Tibial nerve (tissue), 4 donors: ENCODE measurements at regions not wholly inside any gene's neighbourhood (a gene's known extent, or its start where the extent isn't known, plus 50 kb on each side); places are given as distances from the start of the nearest gene placed in this dataset.
"Not testable (repeated sequence)": the region's sequence is repeated elsewhere in the genome, so short reads cannot be mapped to it uniquely, and the experiment has no call there.

Source experiments
- DNase-seq, 2 donors: peaks; one replicate each; pipeline ENCODE4 v3.0.0-alpha.2; 2019; ENCODE audit warnings: low spot score in 2 of 2
- H3K27ac ChIP-seq, 4 donors: fragments of 200-600 bp; sonication (generic) in 3 of 4; one replicate each; pipeline ENCODE4 v1.5.1; 2017 to 2019; ENCODE audit warnings: mild to moderate bottlenecking in 1 of 4
- H3K27me3 ChIP-seq, 2 donors: fragments of 200-600 bp; sonication (generic) in 1 of 2; one replicate each; pipeline versions ENCODE4 v1.5.1 to v1.6.0; 2017 to 2019
- H3K36me3 ChIP-seq, 3 donors: fragments of 200-600 bp; sonication (generic); one replicate each; pipeline ENCODE4 v1.5.1; 2018 to 2019
- H3K4me1 ChIP-seq, 4 donors: fragments of 200-600 bp; sonication (generic) in 3 of 4; one replicate each; pipeline ENCODE4 v1.5.1; 2017 to 2019
- H3K4me3 ChIP-seq, 4 donors: fragments of 200-600 bp; sonication (generic) in 3 of 4; one replicate each; pipeline ENCODE4 v1.5.1; 2017 to 2019; ENCODE audit warnings: mild to moderate bottlenecking in 1 of 4, moderate library complexity in 1 of 4
- H3K9me3 ChIP-seq, 4 donors: fragments of 200-600 bp; sonication (generic) in 3 of 4; one replicate each; pipeline ENCODE4 v1.5.1; 2017 to 2019
- EP300 ChIP-seq, 2 donors: sonication (generic); formaldehyde crosslinking; IDR thresholded peaks; one replicate each; pipeline ENCODE4 v1.6.1; 2017; ENCODE audit warnings: antibody characterized with exemption in 2 of 2, mild to moderate bottlenecking in 1 of 2
- POLR2A ChIP-seq, 2 donors: fragments of 450-650 bp; IDR thresholded peaks; one replicate each; pipeline ENCODE4 v1.6.1; 2017; ENCODE audit warnings: antibody characterized with exemption in 2 of 2, mild to moderate bottlenecking in 2 of 2, moderate library complexity in 2 of 2
- WGBS, 2 donors: methylation state at CpG; one replicate each; pipeline ENCODE4 v1.1.5; 2018; 5-methylcytosine and 5-hydroxymethylcytosine counted together
- TF ChIP-seq, protein P1 (sequence below), 5 experiments: fragments of 200-600 bp in 3 of 5; fragments of 450-650 bp in 2 of 5; sonication (generic) in 3 of 5; IDR thresholded peaks; one replicate each; pipeline ENCODE4 v1.5.1; 2016 to 2019; ENCODE audit warnings: antibody characterized with exemption in 5 of 5, mild to moderate bottlenecking in 3 of 5, moderate library complexity in 2 of 5

DNA sequence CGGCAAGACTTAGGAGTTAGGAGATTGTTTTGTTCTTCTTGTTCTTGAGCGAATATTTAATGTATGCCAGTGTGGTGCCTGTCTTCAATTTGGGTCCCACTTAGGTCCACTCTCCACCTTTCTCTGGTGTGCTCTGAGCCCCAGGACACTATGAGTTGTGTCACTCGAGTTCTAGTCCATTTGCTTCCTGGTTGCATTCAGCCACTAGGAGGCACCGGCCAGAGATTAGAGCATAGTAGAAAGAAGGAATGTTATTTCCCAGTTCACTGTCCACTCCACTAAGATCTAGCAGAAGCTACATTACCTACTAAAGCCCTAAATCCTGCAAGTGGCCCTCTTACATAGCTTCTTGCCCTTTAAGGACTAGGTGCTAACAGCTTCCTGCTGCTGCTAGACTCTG, 326.9 kb downstream of the NAF1 start:
- no peak overlapping the region for H3K27ac ChIP-seq
- H3K4me1 ChIP-seq, result no peaks in the 10 kb centered on the region
- H3K9me3 ChIP-seq, result no peaks in the 10 kb centered on the region
- WGBS, 2 donors, result 89 to 91% methylated on average over 4 of the region's 4 CpGs
- no peak overlapping the region for H3K4me3 ChIP-seq
- no peak for TF ChIP-seq EP300 (IDR thresholded peaks at IDR 0.05)
- TF ChIP-seq, protein P1, sequence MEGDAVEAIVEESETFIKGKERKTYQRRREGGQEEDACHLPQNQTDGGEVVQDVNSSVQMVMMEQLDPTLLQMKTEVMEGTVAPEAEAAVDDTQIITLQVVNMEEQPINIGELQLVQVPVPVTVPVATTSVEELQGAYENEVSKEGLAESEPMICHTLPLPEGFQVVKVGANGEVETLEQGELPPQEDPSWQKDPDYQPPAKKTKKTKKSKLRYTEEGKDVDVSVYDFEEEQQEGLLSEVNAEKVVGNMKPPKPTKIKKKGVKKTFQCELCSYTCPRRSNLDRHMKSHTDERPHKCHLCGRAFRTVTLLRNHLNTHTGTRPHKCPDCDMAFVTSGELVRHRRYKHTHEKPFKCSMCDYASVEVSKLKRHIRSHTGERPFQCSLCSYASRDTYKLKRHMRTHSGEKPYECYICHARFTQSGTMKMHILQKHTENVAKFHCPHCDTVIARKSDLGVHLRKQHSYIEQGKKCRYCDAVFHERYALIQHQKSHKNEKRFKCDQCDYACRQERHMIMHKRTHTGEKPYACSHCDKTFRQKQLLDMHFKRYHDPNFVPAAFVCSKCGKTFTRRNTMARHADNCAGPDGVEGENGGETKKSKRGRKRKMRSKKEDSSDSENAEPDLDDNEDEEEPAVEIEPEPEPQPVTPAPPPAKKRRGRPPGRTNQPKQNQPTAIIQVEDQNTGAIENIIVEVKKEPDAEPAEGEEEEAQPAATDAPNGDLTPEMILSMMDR (IDR thresholded peaks at IDR 0.05), result no peak
- no peak for TF ChIP-seq POLR2A (IDR thresholded peaks at IDR 0.05)
- no peaks in the 10 kb centered on the region for H3K36me3 ChIP-seq
- DNase-seq, result no peak
- no peaks in the 10 kb centered on the region for H3K27me3 ChIP-seq

DNA sequence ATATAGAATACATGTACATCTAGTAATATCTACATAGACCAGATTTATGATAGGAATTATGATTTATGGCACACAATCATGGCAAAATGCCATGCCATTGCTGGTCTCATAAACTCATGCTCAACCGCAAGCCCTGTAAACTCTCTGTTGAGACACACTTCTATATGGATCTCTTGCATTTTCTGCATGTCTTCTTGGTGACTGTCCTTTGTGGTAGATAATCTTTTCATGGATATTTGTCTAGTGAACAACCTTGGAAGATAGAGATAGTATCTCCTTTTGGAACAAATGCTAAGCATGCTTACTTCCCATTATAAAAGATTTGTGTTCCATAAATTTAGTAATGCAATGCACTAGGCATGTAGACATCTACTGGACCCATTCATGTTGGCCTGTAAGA, 328.0 kb downstream of the NAF1 start:
- 88 to 97% methylated on average over 1 of the region's 1 CpG for WGBS, 2 donors
- no peaks in the 10 kb centered on the region for H3K36me3 ChIP-seq
- H3K4me3 ChIP-seq, result no peak overlapping the region
- TF ChIP-seq EP300 (IDR thresholded peaks at IDR 0.05) (no peak), POLR2A (IDR thresholded peaks at IDR 0.05) (no peak)
- TF ChIP-seq, protein P1 (IDR thresholded peaks at IDR 0.05), result no peak
- H3K27ac ChIP-seq, result no peak overlapping the region
- no peaks in the 10 kb centered on the region for H3K4me1 ChIP-seq
- H3K27me3 ChIP-seq, result no peaks in the 10 kb centered on the region
- no peak for DNase-seq
- no peaks in the 10 kb centered on the region for H3K9me3 ChIP-seq

DNA sequence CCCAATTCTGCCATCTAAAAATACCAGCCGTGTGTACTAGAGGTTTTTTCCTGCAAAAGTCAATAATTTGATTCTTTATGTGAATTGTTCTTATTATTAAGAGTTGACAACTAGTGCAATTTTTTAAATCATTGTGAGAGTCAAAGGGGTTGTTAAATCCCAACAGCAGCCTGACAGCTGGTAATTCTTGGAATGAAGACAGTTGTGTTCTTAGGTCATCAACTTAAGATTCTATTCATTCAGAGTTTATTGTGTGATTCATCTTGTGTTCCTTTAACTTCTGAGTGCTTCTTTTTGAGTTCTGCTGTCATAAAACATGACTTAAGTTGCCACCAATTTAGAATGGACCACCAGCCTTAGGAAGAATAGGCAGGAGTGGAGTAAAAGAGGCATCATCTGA, 329.0 kb downstream of the NAF1 start:
- H3K36me3 ChIP-seq, result no peaks in the 10 kb centered on the region
- no peaks in the 10 kb centered on the region for H3K27me3 ChIP-seq
- H3K4me1 ChIP-seq, result no peaks in the 10 kb centered on the region
- no peaks in the 10 kb centered on the region for H3K9me3 ChIP-seq
- TF ChIP-seq, protein P1 (IDR thresholded peaks at IDR 0.05), result no peak
- TF ChIP-seq POLR2A (IDR thresholded peaks at IDR 0.05) (no peak), EP300 (IDR thresholded peaks at IDR 0.05) (no peak)
- DNase-seq, result no peak
- H3K4me3 ChIP-seq, result no peak overlapping the region
- WGBS, 2 donors, result 56 to 70% methylated on average over 1 of the region's 1 CpG
- no peak overlapping the region for H3K27ac ChIP-seq

GRCh38 chr4:162837241-162837640, 329.4 kb downstream of the NAF1 start:
- H3K4me3 ChIP-seq, result no peak overlapping the region
- TF ChIP-seq EP300 (IDR thresholded peaks at IDR 0.05), result no peak
- no peak for TF ChIP-seq POLR2A (IDR thresholded peaks at IDR 0.05)
- TF ChIP-seq, protein P1 (IDR thresholded peaks at IDR 0.05), result no peak
- no peaks in the 10 kb centered on the region for H3K4me1 ChIP-seq
- no peak overlapping the region for H3K27ac ChIP-seq
- no peak for DNase-seq
- no peaks in the 10 kb centered on the region for H3K36me3 ChIP-seq
- no peaks in the 10 kb centered on the region for H3K9me3 ChIP-seq
- WGBS, 2 donors, result 56 to 88% methylated on average over 1 of the region's 1 CpG
- H3K27me3 ChIP-seq, result no peaks in the 10 kb centered on the region

DNA sequence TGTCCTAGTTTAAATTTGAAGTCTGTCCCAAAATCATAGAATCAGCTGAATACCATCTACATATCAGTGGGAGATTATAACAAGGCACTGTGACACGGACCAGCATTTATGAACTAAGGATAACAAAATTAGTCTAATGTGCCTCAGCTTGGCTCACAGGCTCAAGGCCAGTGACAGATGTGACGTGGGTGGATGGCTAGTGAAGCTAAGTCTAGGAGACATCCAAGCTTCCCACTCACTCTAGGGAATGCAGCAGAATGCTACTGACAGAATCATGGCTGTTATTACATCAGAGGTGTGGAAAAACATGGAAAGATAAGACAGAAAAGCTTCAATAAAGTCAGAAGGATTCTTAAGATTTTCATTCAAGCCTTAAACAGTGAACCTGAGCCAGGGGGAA, 329.9 kb downstream of the NAF1 start:
- Histone ChIP-seq H3K36me3 (no peaks in the 10 kb centered on the region), H3K27ac (no peak overlapping the region), H3K27me3 (no peaks in the 10 kb centered on the region), H3K4me1 (no peaks in the 10 kb centered on the region), H3K4me3 (no peak overlapping the region), H3K9me3 (no peaks in the 10 kb centered on the region)
- WGBS, 2 donors, result 48 to 51% methylated on average over 2 of the region's 2 CpGs
- DNase-seq, result no peak
- TF ChIP-seq POLR2A (IDR thresholded peaks at IDR 0.05), result no peak

DNA sequence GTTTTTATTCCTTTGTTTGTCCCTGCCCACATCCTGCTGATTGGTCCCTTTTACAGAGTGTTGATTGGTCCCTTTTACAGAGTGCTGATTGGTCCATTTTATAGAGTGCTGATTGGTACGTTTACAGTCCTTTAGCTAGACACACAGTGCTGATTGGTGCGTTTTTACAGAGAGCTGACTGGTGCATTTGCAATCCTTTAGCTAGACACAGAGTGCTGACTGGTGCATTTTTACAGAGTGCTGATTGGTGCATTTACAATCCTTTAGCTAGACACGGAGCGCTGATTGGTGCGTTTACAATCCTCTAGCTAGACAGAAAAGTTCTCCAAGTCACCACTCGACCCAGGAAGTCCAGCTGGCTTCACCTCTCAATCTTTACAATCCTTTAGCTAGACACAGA, 330.4 kb downstream of the NAF1 start:
- DNase-seq, H3K36me3 ChIP-seq, H3K27me3 ChIP-seq, H3K9me3 ChIP-seq, H3K4me1 ChIP-seq, H3K4me3 ChIP-seq, H3K27ac ChIP-seq: not testable (repeated sequence)
- 86 to 94% methylated on average over 6 of the region's 6 CpGs for WGBS, 2 donors
